CD14-positive monocyte (primary cell): ENCODE measurements at regions not wholly inside any gene's neighbourhood (a gene's known extent, or its start where the extent isn't known, plus 50 kb on each side); places are given as distances from the start of the nearest gene placed in this dataset.
"Not testable (repeated sequence)": the region's sequence is repeated elsewhere in the genome, so short reads cannot be mapped to it uniquely, and the experiment has no call there.

Experiments
- DNase-seq, 3 donors: peaks; one replicate each; pipeline ENCODE4 v3.0.0-alpha.2; 2011 to 2022
- H2AFZ ChIP-seq: 2 replicates; pipeline ENCODE4 v1.6.0; 2012; ENCODE audit warnings: mild to moderate bottlenecking, low read depth, low read length, inconsistent platforms; ENCODE audit not compliant: insufficient read depth, poor library complexity, severe bottlenecking
- H3K27ac ChIP-seq, 2 donors: 1 replicate in 1 of 2; 2 replicates in 1 of 2; pipeline ENCODE4 v1.5.1; 2012 to 2013; ENCODE audit warnings: low read length in 2 of 2, control low read depth in 1 of 2, inconsistent platforms in 1 of 2, low read depth in 1 of 2, mild to moderate bottlenecking in 1 of 2
- H3K27me3 ChIP-seq, 2 donors: one replicate each; pipeline versions ENCODE4 v1.6.0 to v1.6.1; 2011 to 2013; ENCODE audit warnings: low read length in 2 of 2; ENCODE audit not compliant: control insufficient read depth in 2 of 2, insufficient read depth in 2 of 2
- H3K36me3 ChIP-seq, 2 donors: replicated peaks in 1 of 2; 1 replicate in 1 of 2; 2 replicates in 1 of 2; pipeline versions ENCODE4 v1.5.1 to v1.6.1; 2012 to 2013; ENCODE audit warnings: low read length in 2 of 2, control low read depth in 1 of 2, inconsistent platforms in 1 of 2, mild to moderate bottlenecking in 1 of 2; ENCODE audit not compliant: insufficient read depth in 2 of 2, control insufficient read depth in 1 of 2
- H3K4me1 ChIP-seq, 2 donors: 1 replicate in 1 of 2; 2 replicates in 1 of 2; pipeline versions ENCODE4 v1.5.1 to v1.6.1; 2012 to 2013; ENCODE audit warnings: low read length in 2 of 2, control low read depth in 1 of 2, inconsistent platforms in 1 of 2, mild to moderate bottlenecking in 1 of 2, moderate library complexity in 1 of 2; ENCODE audit not compliant: insufficient read depth in 2 of 2, control insufficient read depth in 1 of 2
- H3K4me2 ChIP-seq: replicated peaks from 2 replicates; pipeline ENCODE3; 2012; ENCODE audit warnings: low read length, moderate library complexity, mild to moderate bottlenecking; ENCODE audit not compliant: poor library complexity, severe bottlenecking; ENCODE audit errors: extremely low read depth
- H3K4me3 ChIP-seq, 3 experiments: fragments of 200-600 bp in 1 of 3; sonication (generic) in 1 of 3; replicated peaks in 1 of 3; 1 replicate in 2 of 3; 2 replicates in 1 of 3; pipeline ENCODE4 v1.5.1; 2011 to 2013; ENCODE audit warnings: low read length in 3 of 3, mild to moderate bottlenecking in 3 of 3, control low read depth in 2 of 3, low read depth in 2 of 3, inconsistent platforms in 1 of 3, moderate library complexity in 1 of 3
- H3K79me2 ChIP-seq: 2 replicates; pipeline ENCODE4 v1.6.0; 2012; ENCODE audit warnings: mild to moderate bottlenecking, control low read depth, inconsistent platforms, low read length, moderate library complexity; ENCODE audit not compliant: insufficient read depth
- H3K9ac ChIP-seq: 2 replicates; pipeline ENCODE4 v1.6.0; 2017; ENCODE audit warnings: low read length, mild to moderate bottlenecking; ENCODE audit not compliant: insufficient read depth, poor library complexity, severe bottlenecking
- H3K9me3 ChIP-seq, 2 donors: replicated peaks in 1 of 2; 1 replicate in 1 of 2; 2 replicates in 1 of 2; pipeline versions ENCODE4 v1.5.1 to v1.6.1; 2012 to 2013; ENCODE audit warnings: low read length in 2 of 2, control low read depth in 1 of 2; ENCODE audit not compliant: control insufficient read depth in 1 of 2, insufficient read depth in 1 of 2
- H4K20me1 ChIP-seq: 2 replicates; pipeline ENCODE4 v1.6.0; 2012; ENCODE audit warnings: mild to moderate bottlenecking, low read length, control low read depth, moderate library complexity; ENCODE audit not compliant: insufficient read depth
- H3K27ac Mint-ChIP-seq, 7 donors: one replicate each; pipeline ENCODE4 v1.8.0; 2020; ENCODE audit warnings: mild to moderate bottlenecking in 7 of 7, mixed read lengths in 7 of 7, moderate library complexity in 6 of 7, inconsistent platforms in 2 of 7
- H3K27me3 Mint-ChIP-seq, 3 donors: one replicate each; pipeline ENCODE4 v1.8.0; 2021 to 2022; ENCODE audit warnings: low read depth in 3 of 3, mild to moderate bottlenecking in 3 of 3, mixed read lengths in 3 of 3, moderate library complexity in 3 of 3, inconsistent platforms in 1 of 3
- H3K36me3 Mint-ChIP-seq, 2 donors: one replicate each; pipeline ENCODE4 v1.8.0; 2020; ENCODE audit warnings: mixed read lengths in 2 of 2, inconsistent platforms in 1 of 2, mild to moderate bottlenecking in 1 of 2
- H3K4me1 Mint-ChIP-seq: one replicate; pipeline ENCODE4 v1.8.0; 2020; ENCODE audit warnings: mild to moderate bottlenecking, mixed read lengths
- H3K4me3 Mint-ChIP-seq, 2 donors: one replicate each; pipeline ENCODE4 v1.8.0; 2020; ENCODE audit warnings: mild to moderate bottlenecking in 2 of 2, mixed read lengths in 2 of 2, moderate library complexity in 1 of 2
- H3K9me3 Mint-ChIP-seq, 7 donors: one replicate each; pipeline ENCODE4 v1.8.0; 2020 to 2022; ENCODE audit warnings: mixed read lengths in 7 of 7, mild to moderate bottlenecking in 6 of 7, moderate library complexity in 6 of 7, inconsistent platforms in 2 of 7
- WGBS: methylation state at CpG from one replicate; pipeline ENCODE4 v1.1.5; 2013; ENCODE audit warnings: missing lambda C conversion rate; ENCODE audit not compliant: insufficient coverage; 5-methylcytosine and 5-hydroxymethylcytosine counted together
- intact Hi-C, 2 donors: fragments of 100-400 bp; cut with micrococcal nuclease; formaldehyde crosslinking; loops; one replicate each; pipeline versions ENCODE4 v1.15.0 to v1.15.1; 2023
- TF ChIP-seq, protein P1 (sequence below): fragments of 200-600 bp; IDR thresholded peaks from one replicate; pipeline ENCODE4 v1.8.0; 2022; ENCODE audit warnings: antibody characterized with exemption, mild to moderate bottlenecking

DNA sequence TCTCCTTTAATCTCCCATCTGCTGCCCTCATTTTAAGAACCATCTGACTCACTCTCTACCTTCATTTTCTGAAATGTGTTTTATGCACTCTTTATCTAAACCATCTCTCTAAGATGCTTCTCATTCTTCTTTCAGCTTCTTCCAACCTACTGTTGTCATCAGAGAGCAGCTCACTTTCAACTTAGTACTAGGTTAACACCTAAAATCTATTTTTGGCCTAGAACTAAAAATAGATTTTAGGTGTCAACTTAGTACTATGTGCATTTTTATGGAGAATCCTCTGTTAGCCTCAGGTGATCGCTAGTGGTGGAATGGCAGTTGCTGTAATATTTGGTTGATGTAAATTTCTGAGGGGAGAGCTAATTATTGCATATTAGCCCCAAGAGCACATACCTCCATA lies 277.1 kb downstream of the KCNJ2 start:
- no peak for DNase-seq
- TF ChIP-seq, protein P1, sequence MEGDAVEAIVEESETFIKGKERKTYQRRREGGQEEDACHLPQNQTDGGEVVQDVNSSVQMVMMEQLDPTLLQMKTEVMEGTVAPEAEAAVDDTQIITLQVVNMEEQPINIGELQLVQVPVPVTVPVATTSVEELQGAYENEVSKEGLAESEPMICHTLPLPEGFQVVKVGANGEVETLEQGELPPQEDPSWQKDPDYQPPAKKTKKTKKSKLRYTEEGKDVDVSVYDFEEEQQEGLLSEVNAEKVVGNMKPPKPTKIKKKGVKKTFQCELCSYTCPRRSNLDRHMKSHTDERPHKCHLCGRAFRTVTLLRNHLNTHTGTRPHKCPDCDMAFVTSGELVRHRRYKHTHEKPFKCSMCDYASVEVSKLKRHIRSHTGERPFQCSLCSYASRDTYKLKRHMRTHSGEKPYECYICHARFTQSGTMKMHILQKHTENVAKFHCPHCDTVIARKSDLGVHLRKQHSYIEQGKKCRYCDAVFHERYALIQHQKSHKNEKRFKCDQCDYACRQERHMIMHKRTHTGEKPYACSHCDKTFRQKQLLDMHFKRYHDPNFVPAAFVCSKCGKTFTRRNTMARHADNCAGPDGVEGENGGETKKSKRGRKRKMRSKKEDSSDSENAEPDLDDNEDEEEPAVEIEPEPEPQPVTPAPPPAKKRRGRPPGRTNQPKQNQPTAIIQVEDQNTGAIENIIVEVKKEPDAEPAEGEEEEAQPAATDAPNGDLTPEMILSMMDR: no peak
- peaks cover 0 to 3% of the 10 kb centered on the region in 2 donors for H3K9me3 ChIP-seq
- H3K27ac Mint-ChIP-seq: no peak overlapping the region
- no peaks in the 10 kb centered on the region for H3K79me2 ChIP-seq
- H3K4me3 Mint-ChIP-seq: no peak overlapping the region
- H3K4me1 Mint-ChIP-seq: no peaks in the 10 kb centered on the region
- no peak overlapping the region for H3K4me3 ChIP-seq
- no peak overlapping the region for H3K9ac ChIP-seq
- H3K4me2 ChIP-seq: no peak overlapping the region
- no peaks in the 10 kb centered on the region for H3K4me1 ChIP-seq
- H3K27ac ChIP-seq: no peak overlapping the region
- H3K27me3 ChIP-seq: no peaks in the 10 kb centered on the region
- WGBS: no CpG with 5 or more reads among the region's 1 CpG
- H2AFZ ChIP-seq: no peak overlapping the region
- no peaks in the 10 kb centered on the region for H4K20me1 ChIP-seq
- intact Hi-C loops: no loop called here
- H3K9me3 Mint-ChIP-seq: peaks cover 0 to 13% (median 9%) of the 10 kb centered on the region in 7 donors
- H3K27me3 Mint-ChIP-seq: peaks cover 0 to 2% (median 0%) of the 10 kb centered on the region in 3 donors
- no peaks in the 10 kb centered on the region for H3K36me3 Mint-ChIP-seq
- H3K36me3 ChIP-seq: no peaks in the 10 kb centered on the region

DNA sequence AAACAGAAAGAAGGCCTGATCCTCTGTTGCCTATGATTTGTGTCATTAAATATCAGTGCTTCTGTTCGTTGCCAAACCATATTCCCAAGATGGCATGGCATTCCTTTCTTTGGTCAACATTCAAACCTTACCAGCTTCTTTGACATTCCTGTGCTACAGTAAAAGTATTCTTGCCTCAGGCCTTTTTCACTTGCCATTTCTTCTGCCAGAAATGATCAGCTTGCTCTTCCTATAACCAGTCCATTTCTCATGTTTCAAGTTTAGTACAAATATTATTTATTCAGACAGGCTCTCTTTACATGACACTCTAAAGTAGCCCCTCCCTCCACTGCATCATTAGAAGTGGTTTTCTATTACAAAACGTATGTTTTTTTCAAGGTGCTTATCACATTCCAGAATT lies 278.3 kb downstream of the KCNJ2 start:
- WGBS: 78% methylated on average over 1 of the region's 2 CpGs
- DNase-seq: no peak
- TF ChIP-seq, protein P1: no peak
- intact Hi-C loops: no loop called here
- H3K4me3 ChIP-seq: no peak overlapping the region
- Mint-ChIP-seq H3K27me3 (peaks cover 0 to 2% (median 0%) of the 10 kb centered on the region in 3 donors), H3K9me3 (peaks cover 0 to 13% (median 9%) of the 10 kb centered on the region in 7 donors), H3K27ac (no peak overlapping the region), H3K4me1 (no peaks in the 10 kb centered on the region), H3K4me3 (no peak overlapping the region), H3K36me3 (no peaks in the 10 kb centered on the region)
- H3K79me2 ChIP-seq: no peaks in the 10 kb centered on the region
- no peaks in the 10 kb centered on the region for H3K36me3 ChIP-seq
- no peak overlapping the region for H2AFZ ChIP-seq
- no peak overlapping the region for H3K4me2 ChIP-seq
- H4K20me1 ChIP-seq: no peaks in the 10 kb centered on the region
- no peaks in the 10 kb centered on the region for H3K27me3 ChIP-seq
- no peaks in the 10 kb centered on the region for H3K4me1 ChIP-seq
- peaks cover 0 to 3% of the 10 kb centered on the region in 2 donors for H3K9me3 ChIP-seq
- H3K27ac ChIP-seq: no peak overlapping the region
- H3K9ac ChIP-seq: no peak overlapping the region

DNA sequence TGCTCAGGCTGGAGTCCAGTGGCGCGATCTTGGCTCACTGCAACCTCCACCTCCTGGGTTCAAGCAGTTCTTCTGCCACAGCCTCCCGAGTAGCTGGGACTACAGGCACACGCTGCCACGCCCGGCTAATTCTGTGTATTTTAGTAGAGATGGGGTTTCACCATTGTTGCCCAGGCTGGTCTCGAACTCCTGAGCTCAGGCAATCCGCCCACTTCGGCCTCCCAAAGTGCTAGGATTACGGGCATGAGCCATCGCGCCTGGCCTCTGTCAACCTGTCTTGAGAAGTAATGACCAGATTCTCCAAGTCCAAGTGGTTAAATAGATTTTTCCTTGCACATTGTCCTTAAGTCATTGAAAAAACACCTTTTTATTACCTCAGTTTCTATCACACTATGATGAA lies 283.7 kb downstream of the KCNJ2 start:
- WGBS: 89% methylated on average over 3 of the region's 12 CpGs
- H3K4me2 ChIP-seq, DNase-seq, H3K4me3 ChIP-seq, H3K27ac ChIP-seq, intact Hi-C loops, H3K36me3 ChIP-seq, H3K9ac ChIP-seq, H3K79me2 ChIP-seq, H3K4me1 Mint-ChIP-seq, H3K27me3 ChIP-seq, H4K20me1 ChIP-seq, H3K4me3 Mint-ChIP-seq, H3K27ac Mint-ChIP-seq, H3K27me3 Mint-ChIP-seq, H3K9me3 ChIP-seq, H2AFZ ChIP-seq, H3K4me1 ChIP-seq, H3K9me3 Mint-ChIP-seq, H3K36me3 Mint-ChIP-seq: not testable (repeated sequence)
